IMR-90 (cell line): ENCODE measurements at regions not wholly inside any gene's neighbourhood (a gene's known extent, or its start where the extent isn't known, plus 50 kb on each side); places are given as distances from the start of the nearest gene placed in this dataset.

Experiments used
- ATAC-seq: fragments of 200-7000 bp; cut with Tn5 transposase; 2 replicates; pipeline ENCODE4 v1.9.1; 2020; ENCODE audit warnings: low read depth, mild to moderate bottlenecking, moderate library complexity
- BruUV-seq: library from RNA; stranded (reverse); fragments of 400-500 nt; replicated peaks from 2 replicates; lab custom pipeline; 2021; lab: Mats Ljungman, UMichigan
- CTCF ChIA-PET: fragments of 300-600 bp; formaldehyde crosslinking; extraction: SDS; loops from one replicate; lab custom pipeline; 2021; ENCODE audit warnings: antibody characterized with exemption; lab: Yijun Ruan, JAX
- POLR2A ChIA-PET: fragments of 300-600 bp; sonication (Branson Sonifier 250); formaldehyde crosslinking; loops from one replicate; lab custom pipeline; 2022; ENCODE audit warnings: antibody characterized with exemption; ENCODE audit not compliant: unreplicated experiment; lab: Charles Lee
- DNase-seq: peaks from one replicate; pipeline ENCODE4 v3.0.0; 2013
- H2AFZ ChIP-seq: replicated peaks from 2 replicates; pipeline ENCODE3; 2013; ENCODE audit warnings: low read length, mild to moderate bottlenecking; ENCODE audit not compliant: poor library complexity
- H2AK5ac ChIP-seq: 2 replicates; pipeline ENCODE4 v1.6.1; 2013; ENCODE audit warnings: low read depth, low read length, inconsistent platforms
- H2AK9ac ChIP-seq: replicated peaks from 2 replicates; pipeline ENCODE3; 2013; ENCODE audit warnings: mild to moderate bottlenecking, low read depth, low read length, moderate library complexity; ENCODE audit not compliant: poor library complexity
- H2BK120ac ChIP-seq: 2 replicates; pipeline ENCODE4 v1.6.1; 2013; ENCODE audit warnings: low read depth, low read length, inconsistent platforms
- H2BK15ac ChIP-seq: 3 replicates; pipeline ENCODE4 v1.6.1; 2013; ENCODE audit warnings: low read depth, low read length, inconsistent platforms
- H2BK20ac ChIP-seq: 2 replicates; pipeline ENCODE4 v1.6.1; 2013; ENCODE audit warnings: low read depth, mild to moderate bottlenecking, inconsistent platforms, low read length, moderate library complexity
- H2BK5ac ChIP-seq: 2 replicates; pipeline ENCODE4 v1.6.1; 2013; ENCODE audit warnings: mild to moderate bottlenecking, low read depth, low read length, inconsistent platforms; ENCODE audit not compliant: poor library complexity, severe bottlenecking
- H3K14ac ChIP-seq: replicated peaks from 2 replicates; pipeline ENCODE4 v1.6.1; 2013; ENCODE audit warnings: low read depth, low read length, inconsistent platforms
- H3K18ac ChIP-seq: 2 replicates; pipeline ENCODE4 v1.6.1; 2013; ENCODE audit warnings: low read depth, low read length, control low read depth
- H3K23ac ChIP-seq: 2 replicates; pipeline ENCODE4 v1.6.1; 2013; ENCODE audit warnings: low read depth, low read length, inconsistent platforms
- H3K27ac ChIP-seq: 2 replicates; pipeline ENCODE4 v1.5.1; 2013; ENCODE audit warnings: mild to moderate bottlenecking, control low read depth, low read length; ENCODE audit not compliant: insufficient read depth
- H3K27me3 ChIP-seq: 2 replicates; pipeline ENCODE4 v1.6.1; 2013; ENCODE audit warnings: low read length; ENCODE audit not compliant: control insufficient read depth, insufficient read depth
- H3K36me3 ChIP-seq: 2 replicates; pipeline ENCODE4 v1.6.1; 2013; ENCODE audit warnings: low read length, mixed read lengths; ENCODE audit not compliant: control insufficient read depth, insufficient read depth
- H3K4ac ChIP-seq: 2 replicates; pipeline ENCODE4 v1.6.1; 2013; ENCODE audit warnings: low read depth, low read length, inconsistent platforms
- H3K4me1 ChIP-seq: 2 replicates; pipeline ENCODE4 v1.6.1; 2013; ENCODE audit warnings: low read length, mixed read lengths; ENCODE audit not compliant: control insufficient read depth, insufficient read depth
- H3K4me2 ChIP-seq: 2 replicates; pipeline ENCODE4 v1.6.1; 2013; ENCODE audit warnings: low read depth, mild to moderate bottlenecking, control low read depth, low read length, moderate library complexity
- H3K4me3 ChIP-seq: 2 replicates; pipeline ENCODE4 v1.5.1; 2013; ENCODE audit warnings: low read depth, mild to moderate bottlenecking, control low read depth, low read length, moderate library complexity; ENCODE audit not compliant: insufficient read depth
- H3K56ac ChIP-seq: 2 replicates; pipeline ENCODE4 v1.6.1; 2013; ENCODE audit warnings: low read length, inconsistent platforms; ENCODE audit not compliant: insufficient read depth; ENCODE audit errors: extremely low read depth
- H3K79me1 ChIP-seq, 2 experiments: 2 replicates each; pipeline ENCODE4 v1.6.1; 2013; ENCODE audit warnings: low read length in 2 of 2, inconsistent platforms in 1 of 2, low read depth in 1 of 2
- H3K9ac ChIP-seq: 2 replicates; pipeline ENCODE4 v1.6.1; 2013; ENCODE audit warnings: low read depth, low read length, control low read depth
- H3K9me1 ChIP-seq: 2 replicates; pipeline ENCODE4 v1.6.1; 2013; ENCODE audit warnings: low read length, inconsistent platforms; ENCODE audit not compliant: insufficient read depth
- H3K9me3 ChIP-seq: 2 replicates; pipeline ENCODE4 v1.6.1; 2013; ENCODE audit warnings: low read length; ENCODE audit not compliant: control insufficient read depth, insufficient read depth
- H4K20me1 ChIP-seq: 2 replicates; pipeline ENCODE4 v1.6.1; 2013; ENCODE audit warnings: low read length, inconsistent platforms; ENCODE audit not compliant: insufficient read depth
- H4K5ac ChIP-seq: 2 replicates; pipeline ENCODE4 v1.6.1; 2013; ENCODE audit warnings: mild to moderate bottlenecking, low read depth, low read length, control low read depth
- H4K8ac ChIP-seq, 2 experiments: 2 replicates each; pipeline ENCODE4 v1.6.1; 2013; ENCODE audit warnings: low read depth in 2 of 2, low read length in 2 of 2, control low read depth in 1 of 2, inconsistent platforms in 1 of 2
- H4K91ac ChIP-seq: 2 replicates; pipeline ENCODE4 v1.6.1; 2013; ENCODE audit warnings: low read depth, low read length, inconsistent platforms; ENCODE audit not compliant: insufficient read depth
- BHLHE40 ChIP-seq: fragments of 150-350 bp; IDR thresholded peaks from 2 replicates; pipeline ENCODE4 v1.6.1; 2016; ENCODE audit warnings: mild to moderate bottlenecking, low read depth, low read length
- CHD1 ChIP-seq: IDR thresholded peaks from 2 replicates; pipeline ENCODE4 v1.6.1; 2012; ENCODE audit warnings: low read depth, low read length, improper control_type of control experiment
- RAD21 ChIP-seq: IDR thresholded peaks from 2 replicates; pipeline ENCODE4 v1.6.1; 2012; ENCODE audit warnings: low read length, improper control_type of control experiment
- WGBS, 2 experiments: methylation state at CpG; one replicate each; pipeline versions ENCODE4 v1.1.5 to v1.1.7; 2013; ENCODE audit warnings: missing lambda C conversion rate in 2 of 2; ENCODE audit not compliant: insufficient read length in 1 of 2; ENCODE audit errors: extremely low coverage in 2 of 2; 5-methylcytosine and 5-hydroxymethylcytosine counted together
- dilution Hi-C: fragments of 300-500 bp; cut with HindIII; formaldehyde crosslinking; loops from one replicate; pipeline ENCODE4 v1.14.3; 2018; ENCODE audit warnings: low sequenced_read_pairs; ENCODE audit not compliant: unreplicated experiment
- in situ Hi-C: fragments of 300-500 bp; cut with MboI; formaldehyde crosslinking; loops from 3 replicates; pipeline ENCODE4 v1.14.3; 2019; ENCODE audit warnings: low sequenced_read_pairs, inconsistent platforms, mixed read lengths
- intact Hi-C: fragments of 100-400 bp; cut with micrococcal nuclease; formaldehyde crosslinking; loops from 2 replicates; pipeline ENCODE4 v1.10.0; 2022

DNA sequence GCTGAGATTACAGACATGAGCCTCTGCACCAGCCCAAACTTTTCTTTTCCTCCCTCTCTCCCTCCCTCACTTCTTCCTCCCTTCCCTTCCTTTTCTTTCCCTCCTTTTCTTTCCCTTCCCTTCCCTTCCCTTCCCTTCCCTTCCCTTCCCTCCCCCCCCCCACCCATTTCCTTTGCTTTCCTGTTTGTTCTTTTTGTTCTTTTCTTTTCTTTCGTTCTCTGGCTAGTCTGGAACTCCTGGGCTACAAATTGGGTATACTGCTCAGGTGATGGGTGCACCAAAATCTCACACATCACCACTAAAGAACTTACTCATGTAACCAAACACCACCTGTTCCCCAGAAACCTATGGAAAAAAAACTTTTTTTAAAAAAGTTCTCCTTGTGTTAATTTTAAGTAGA, 174.8 kb upstream of the CHODL start:
- Histone ChIP-seq H4K91ac (no peak overlapping the region), H4K8ac (no peak overlapping the region), H2AK5ac (no peak overlapping the region), H2AK9ac (no peak overlapping the region), H3K9ac (no peak overlapping the region), H3K4me1 (no peaks in the 10 kb centered on the region), H2BK15ac (no peak overlapping the region), H3K36me3 (no peaks in the 10 kb centered on the region), H2BK5ac (no peak overlapping the region), H3K18ac (no peak overlapping the region), H3K79me1 (no peaks in the 10 kb centered on the region), H3K14ac (no peak overlapping the region), H3K27ac (no peak overlapping the region), H3K23ac (no peak overlapping the region), H2BK120ac (no peak overlapping the region), H3K56ac (no peak overlapping the region), H2BK20ac (no peak overlapping the region), H2AFZ (no peak overlapping the region), H3K9me1 (no peaks in the 10 kb centered on the region), H3K9me3 (peaks cover 2% of the 10 kb centered on the region; the same call in 1 of the 2 replicates), H4K20me1 (no peaks in the 10 kb centered on the region), H3K4ac (no peak overlapping the region), H3K27me3 (no peaks in the 10 kb centered on the region), H4K5ac (no peak overlapping the region), H3K4me3 (no peak overlapping the region), H3K4me2 (no peak overlapping the region)
- ATAC-seq (no peak), DNase-seq (no peak)
- TF ChIP-seq RAD21 = no peak
- TF ChIP-seq BHLHE40 = no peak
- no peak for TF ChIP-seq CHD1
- ChIA-PET POLR2A (no interaction called here), CTCF (no interaction called here)
- intact Hi-C loops (no loop called here), dilution Hi-C loops (no loop called here), in situ Hi-C loops (no loop called here)
- BruUV-seq = no TSS peak
- WGBS, 2 experiments = no CpG with 5 or more reads among the region's 1 CpG
